NCI-H226 (cell line): ENCODE measurements at regions not wholly inside any gene's neighbourhood (a gene's known extent, or its start where the extent isn't known, plus 50 kb on each side); places are given as distances from the start of the nearest gene placed in this dataset.
"Not testable (repeated sequence)": the region's sequence is repeated elsewhere in the genome, so short reads cannot be mapped to it uniquely, and the experiment has no call there.

Experiments
- DNase-seq: peaks from one replicate; pipeline ENCODE4 v3.0.0-alpha.2; 2015

GRCh38 chr2:129189617-129190319 is 789.7 kb upstream of the RAB6C start:
- no peak for DNase-seq

- no peak for DNase-seq
Measured at GRCh38 chr2:129190494-129190893, 789.0 kb upstream of the RAB6C start.

- peak; percentile 26 for DNase-seq
Measured at GRCh38 chr2:129191530-129191929, 787.9 kb upstream of the RAB6C start.

GRCh38 chr2:129192117-129192516 is 787.3 kb upstream of the RAB6C start:
- no peak for DNase-seq

GRCh38 chr2:129192841-129193253 is 786.6 kb upstream of the RAB6C start:
- peak; percentile 52 for DNase-seq

- DNase-seq = no peak
Measured at GRCh38 chr2:129193961-129194360, 785.5 kb upstream of the RAB6C start.

- no peak for DNase-seq
Measured at GRCh38 chr2:129199501-129199900, 780.0 kb upstream of the RAB6C start.

GRCh38 chr2:129201696-129202095 is 777.8 kb upstream of the RAB6C start:
- DNase-seq = no peak

GRCh38 chr2:129203331-129203730 is 776.1 kb upstream of the RAB6C start:
- DNase-seq = no peak

- not testable (repeated sequence) for DNase-seq
Measured at GRCh38 chr2:129204581-129204980, 774.9 kb upstream of the RAB6C start.

GRCh38 chr2:129205176-129205575 is 774.3 kb upstream of the RAB6C start:
- DNase-seq = no peak

- no peak for DNase-seq
Measured at GRCh38 chr2:129205766-129206165, 773.7 kb upstream of the RAB6C start.

- no peak for DNase-seq
Measured at GRCh38 chr2:129212299-129212958, 767.0 kb upstream of the RAB6C start.

- DNase-seq = no peak
Measured at GRCh38 chr2:129224022-129224421, 755.4 kb upstream of the RAB6C start.

- DNase-seq = no peak
Measured at GRCh38 chr2:129224486-129224885, 755.0 kb upstream of the RAB6C start.

- DNase-seq = no peak
Measured at GRCh38 chr2:129229196-129229595, 750.3 kb upstream of the RAB6C start.

- no peak for DNase-seq
Measured at GRCh38 chr2:129229830-129230441, 749.5 kb upstream of the RAB6C start.

- DNase-seq = no peak
Measured at GRCh38 chr2:129231924-129232323, 747.5 kb upstream of the RAB6C start.

GRCh38 chr2:129233166-129233565 is 746.3 kb upstream of the RAB6C start:
- DNase-seq = no peak

GRCh38 chr2:129233751-129234406 is 745.6 kb upstream of the RAB6C start:
- DNase-seq = no peak

- DNase-seq = no peak
Measured at GRCh38 chr2:129236601-129237000, 742.9 kb upstream of the RAB6C start.

- no peak for DNase-seq
Measured at GRCh38 chr2:129237966-129238725, 741.3 kb upstream of the RAB6C start.

- DNase-seq = no peak
Measured at GRCh38 chr2:129239141-129239540, 740.3 kb upstream of the RAB6C start.
